Left ventricle myocardium inferior (tissue), 1 donor: ENCODE measurements at regions not wholly inside any gene's neighbourhood (a gene's known extent, or its start where the extent isn't known, plus 50 kb on each side); places are given as distances from the start of the nearest gene placed in this dataset.

Experiments used
- DNase-seq: peaks from one replicate; pipeline ENCODE4 v3.0.0-alpha.2; 2020
- H3K27ac ChIP-seq: fragments of 200-600 bp; replicated peaks from 2 replicates; pipeline ENCODE4 v1.8.0; 2021
- H3K27me3 ChIP-seq: fragments of 200-600 bp; 2 replicates; pipeline ENCODE4 v1.8.0; 2021; ENCODE audit warnings: low read depth
- H3K36me3 ChIP-seq: fragments of 200-600 bp; 2 replicates; pipeline ENCODE4 v1.8.0; 2021
- H3K4me1 ChIP-seq: fragments of 200-600 bp; 2 replicates; pipeline ENCODE4 v1.8.0; 2021
- H3K4me3 ChIP-seq: fragments of 200-600 bp; 2 replicates; pipeline ENCODE4 v1.8.0; 2021; ENCODE audit warnings: mild to moderate bottlenecking, moderate library complexity
- H3K9me3 ChIP-seq: fragments of 200-600 bp; replicated peaks from 2 replicates; pipeline ENCODE4 v1.8.0; 2021
- intact Hi-C: fragments of 100-400 bp; cut with micrococcal nuclease; formaldehyde crosslinking; loops from one replicate; pipeline ENCODE4 v1.11.0; 2022
- TF ChIP-seq, protein P1 (sequence below): fragments of 200-600 bp; IDR thresholded peaks from 2 replicates; pipeline ENCODE4 v1.8.0; 2021; ENCODE audit warnings: antibody characterized with exemption, mild to moderate bottlenecking, borderline replicate concordance
- donor health status: DM: no; HTN: yes; CAD: no; lungs with severe emphysema.

DNA sequence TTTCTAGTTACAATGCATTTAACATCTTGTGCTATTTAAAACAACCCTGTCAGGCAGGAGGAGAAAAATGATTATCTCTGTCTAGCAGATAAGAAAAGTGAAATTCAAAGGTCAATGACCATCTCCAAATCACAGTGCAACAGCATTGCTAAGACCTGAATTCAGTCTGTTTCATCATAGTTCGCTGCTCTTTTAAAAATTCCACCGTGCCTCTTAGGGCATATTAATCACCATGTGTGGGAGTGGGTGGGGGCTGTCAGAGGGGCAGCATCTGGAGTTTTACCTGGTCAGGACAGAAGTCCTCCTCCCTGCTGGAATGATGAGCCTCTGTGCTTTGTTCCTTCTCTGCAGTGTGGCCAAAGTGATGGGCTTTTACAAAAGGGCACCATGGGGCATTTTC, 418.7 kb upstream of the RGPD4 start:
- Histone ChIP-seq H3K27ac (no peak overlapping the region), H3K4me1 (no peaks in the 10 kb centered on the region), H3K27me3 (no peaks in the 10 kb centered on the region), H3K36me3 (no peaks in the 10 kb centered on the region), H3K4me3 (no peak overlapping the region), H3K9me3 (no peaks in the 10 kb centered on the region)
- DNase-seq: no peak
- intact Hi-C loops: no loop called here
- TF ChIP-seq, protein P1, sequence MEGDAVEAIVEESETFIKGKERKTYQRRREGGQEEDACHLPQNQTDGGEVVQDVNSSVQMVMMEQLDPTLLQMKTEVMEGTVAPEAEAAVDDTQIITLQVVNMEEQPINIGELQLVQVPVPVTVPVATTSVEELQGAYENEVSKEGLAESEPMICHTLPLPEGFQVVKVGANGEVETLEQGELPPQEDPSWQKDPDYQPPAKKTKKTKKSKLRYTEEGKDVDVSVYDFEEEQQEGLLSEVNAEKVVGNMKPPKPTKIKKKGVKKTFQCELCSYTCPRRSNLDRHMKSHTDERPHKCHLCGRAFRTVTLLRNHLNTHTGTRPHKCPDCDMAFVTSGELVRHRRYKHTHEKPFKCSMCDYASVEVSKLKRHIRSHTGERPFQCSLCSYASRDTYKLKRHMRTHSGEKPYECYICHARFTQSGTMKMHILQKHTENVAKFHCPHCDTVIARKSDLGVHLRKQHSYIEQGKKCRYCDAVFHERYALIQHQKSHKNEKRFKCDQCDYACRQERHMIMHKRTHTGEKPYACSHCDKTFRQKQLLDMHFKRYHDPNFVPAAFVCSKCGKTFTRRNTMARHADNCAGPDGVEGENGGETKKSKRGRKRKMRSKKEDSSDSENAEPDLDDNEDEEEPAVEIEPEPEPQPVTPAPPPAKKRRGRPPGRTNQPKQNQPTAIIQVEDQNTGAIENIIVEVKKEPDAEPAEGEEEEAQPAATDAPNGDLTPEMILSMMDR: no peak

DNA sequence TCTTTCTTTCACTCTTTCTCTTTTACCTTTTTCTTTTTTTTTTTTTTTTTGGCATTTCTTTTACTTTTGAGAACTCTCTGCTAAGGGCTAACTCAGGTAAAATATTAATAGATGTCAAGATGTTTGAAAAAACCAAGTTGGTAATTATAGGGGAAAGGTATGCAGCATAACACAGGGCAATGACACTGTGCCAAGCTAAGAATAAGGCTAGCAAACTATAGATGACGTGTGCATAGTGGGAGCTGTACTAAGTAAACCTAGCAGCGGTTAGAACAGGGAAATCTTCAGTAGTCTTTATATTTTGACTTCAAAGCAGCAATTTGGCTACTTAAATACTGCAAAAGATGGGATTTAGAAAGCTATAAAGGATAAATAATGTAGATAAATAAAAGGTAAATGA, 415.4 kb upstream of the RGPD4 start:
- no peak for DNase-seq
- no peaks in the 10 kb centered on the region for H3K4me1 ChIP-seq
- intact Hi-C loops: no loop called here
- no peaks in the 10 kb centered on the region for H3K36me3 ChIP-seq
- no peak overlapping the region for H3K4me3 ChIP-seq
- TF ChIP-seq, protein P1: no peak
- no peaks in the 10 kb centered on the region for H3K9me3 ChIP-seq
- H3K27me3 ChIP-seq: no peaks in the 10 kb centered on the region
- no peak overlapping the region for H3K27ac ChIP-seq

DNA sequence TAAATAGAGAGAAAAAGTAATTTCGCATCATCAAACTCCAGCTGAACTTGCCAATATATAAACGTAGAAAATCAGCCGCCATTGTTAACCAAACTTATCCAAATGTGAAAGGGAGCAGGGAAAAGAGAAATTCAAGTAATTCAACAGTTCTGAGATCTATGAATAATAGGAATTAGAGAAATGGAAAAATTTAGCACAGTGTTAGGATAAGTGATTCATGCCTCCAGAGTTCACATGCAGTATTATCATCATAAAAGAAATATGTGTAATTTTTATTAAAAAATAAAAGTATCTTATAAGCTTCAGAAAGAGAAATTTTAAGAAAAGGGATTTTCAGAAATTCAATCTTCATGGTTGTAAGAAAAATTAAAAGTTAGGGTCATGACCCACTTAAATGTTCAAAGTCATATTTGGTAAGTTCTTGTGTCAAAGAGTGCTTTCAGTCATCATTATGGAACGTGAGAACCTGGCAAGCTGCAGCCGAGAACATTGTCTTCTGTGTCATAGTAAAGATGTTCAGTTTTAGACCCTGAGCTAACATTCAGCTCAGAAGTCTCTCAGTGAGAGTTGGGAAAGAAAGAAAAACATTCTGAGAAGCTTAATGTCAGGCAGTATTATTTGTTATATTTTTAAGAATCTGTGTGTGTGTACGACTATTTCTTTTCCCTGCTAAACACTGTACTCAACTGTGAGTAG, 414.3 kb upstream of the RGPD4 start:
- intact Hi-C loops: no loop called here
- H3K4me1 ChIP-seq: no peaks in the 10 kb centered on the region
- no peaks in the 10 kb centered on the region for H3K27me3 ChIP-seq
- no peak overlapping the region for H3K4me3 ChIP-seq
- TF ChIP-seq, protein P1: no peak
- H3K9me3 ChIP-seq: no peaks in the 10 kb centered on the region
- no peaks in the 10 kb centered on the region for H3K36me3 ChIP-seq
- no peak overlapping the region for H3K27ac ChIP-seq
- no peak for DNase-seq

DNA sequence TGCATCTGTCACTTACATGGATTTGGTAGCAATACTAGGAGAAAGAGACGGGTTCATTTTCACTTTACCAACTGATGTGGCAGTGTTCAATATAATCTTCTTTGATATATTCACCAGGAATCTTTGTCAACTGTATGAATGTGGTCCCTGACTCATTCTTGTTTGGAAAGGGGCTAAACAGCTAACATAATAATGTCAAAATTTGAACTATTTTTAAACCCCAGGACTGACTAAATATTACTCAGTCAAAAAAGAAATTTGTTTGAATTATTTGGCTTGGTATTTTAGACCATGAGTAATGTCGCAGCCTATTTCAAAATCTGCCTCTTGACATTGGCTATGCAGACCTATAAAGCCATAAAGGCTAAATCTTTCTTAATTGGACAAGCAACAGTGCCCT, 413.7 kb upstream of the RGPD4 start:
- no peaks in the 10 kb centered on the region for H3K4me1 ChIP-seq
- DNase-seq: no peak
- TF ChIP-seq, protein P1: no peak
- no peak overlapping the region for H3K4me3 ChIP-seq
- H3K9me3 ChIP-seq: no peaks in the 10 kb centered on the region
- no peaks in the 10 kb centered on the region for H3K27me3 ChIP-seq
- H3K36me3 ChIP-seq: no peaks in the 10 kb centered on the region
- intact Hi-C loops: no loop called here
- H3K27ac ChIP-seq: no peak overlapping the region

DNA sequence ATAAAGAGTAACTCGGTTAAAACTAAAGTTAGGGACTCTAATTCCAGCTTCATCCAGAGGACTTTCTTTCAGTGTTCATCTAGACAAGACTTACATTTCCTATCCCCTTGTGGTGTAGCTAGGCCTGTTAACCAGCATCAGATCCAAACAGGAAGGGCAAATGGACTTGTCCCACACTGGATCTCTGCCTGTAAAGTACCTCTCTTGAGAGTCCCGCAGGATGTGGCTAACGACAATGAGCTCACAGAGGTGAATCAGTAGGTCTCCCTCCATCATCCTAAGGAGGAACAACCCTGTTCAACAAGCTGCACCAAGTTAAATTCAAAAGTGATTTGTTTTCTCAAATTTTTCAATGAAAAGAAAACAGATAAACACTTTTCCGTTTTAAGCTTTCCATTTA, 412.3 kb upstream of the RGPD4 start:
- no peak overlapping the region for H3K4me3 ChIP-seq
- H3K4me1 ChIP-seq: peaks cover 11% of the 10 kb centered on the region
- no peaks in the 10 kb centered on the region for H3K9me3 ChIP-seq
- no peaks in the 10 kb centered on the region for H3K36me3 ChIP-seq
- TF ChIP-seq, protein P1: no peak
- no peak for DNase-seq
- no peaks in the 10 kb centered on the region for H3K27me3 ChIP-seq
- intact Hi-C loops: no loop called here
- H3K27ac ChIP-seq: no peak overlapping the region
